ENCODE measurements at regions not wholly inside any gene's neighbourhood (a gene's known extent, or its start where the extent isn't known, plus 50 kb on each side); places are given as distances from the start of the nearest gene placed in this dataset.
"Not testable (repeated sequence)": the region's sequence is repeated elsewhere in the genome, so short reads cannot be mapped to it uniquely, and the experiment has no call there.

DNA sequence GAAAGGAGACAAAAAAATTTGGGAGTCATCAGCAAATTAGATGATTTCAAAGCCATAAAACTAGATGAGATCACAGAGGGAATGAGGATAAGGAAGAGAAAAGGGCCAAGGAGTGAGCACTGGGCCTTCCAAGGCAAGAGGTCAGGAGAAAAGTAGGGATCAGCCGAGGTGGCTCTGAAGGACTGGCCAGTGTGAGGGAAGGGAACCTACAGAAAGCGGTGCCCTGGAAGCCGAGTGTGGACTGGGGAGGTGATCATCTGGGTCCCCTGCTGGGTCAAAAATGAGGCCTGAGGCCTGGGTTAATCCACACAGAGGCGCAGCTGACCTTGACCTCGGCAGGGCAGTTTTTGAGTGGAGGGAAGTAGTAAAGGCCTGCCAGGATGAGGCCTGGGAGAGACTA is 133.8 kb downstream of the SMIM20 start:
- Histone ChIP-seq H3K36me3 (no peaks in the 10 kb centered on the region), H3K4me1 (peaks cover 4% of the 10 kb centered on the region; the same call in 1 of the 2 replicates), H3K4me3 (no peak overlapping the region), H3K27ac (no peak overlapping the region), H3K9me3 (replicated peaks) (no peaks in the 10 kb centered on the region), H3K27me3 (no peaks in the 10 kb centered on the region)
- no peak for DNase-seq

DNA sequence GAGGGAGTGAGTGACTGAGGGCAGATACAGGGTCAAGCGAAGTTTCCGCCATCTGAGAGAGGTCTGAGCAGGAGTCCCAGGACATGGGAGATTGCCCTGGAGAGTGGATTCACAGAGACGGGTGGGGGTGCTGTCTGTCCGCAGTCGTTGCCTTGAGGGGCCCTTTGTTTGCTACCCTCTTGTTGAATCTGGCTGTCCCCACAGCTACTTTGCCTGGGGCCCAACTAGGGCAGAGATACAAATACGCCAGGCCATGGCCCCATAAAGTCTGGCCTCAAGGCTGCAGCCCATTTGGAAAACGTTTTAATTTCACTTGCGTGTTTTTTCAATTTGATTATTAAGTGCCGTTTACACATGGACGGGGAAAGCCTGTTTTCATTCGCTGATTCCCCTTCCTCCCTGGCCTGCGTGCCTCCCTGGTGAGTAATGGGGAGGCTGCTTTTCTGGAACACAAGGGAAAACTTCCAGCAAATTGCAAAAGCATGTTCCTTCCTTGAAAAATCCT is 134.4 kb downstream of the SMIM20 start:
- no peak overlapping the region for H3K4me3 ChIP-seq

DNA sequence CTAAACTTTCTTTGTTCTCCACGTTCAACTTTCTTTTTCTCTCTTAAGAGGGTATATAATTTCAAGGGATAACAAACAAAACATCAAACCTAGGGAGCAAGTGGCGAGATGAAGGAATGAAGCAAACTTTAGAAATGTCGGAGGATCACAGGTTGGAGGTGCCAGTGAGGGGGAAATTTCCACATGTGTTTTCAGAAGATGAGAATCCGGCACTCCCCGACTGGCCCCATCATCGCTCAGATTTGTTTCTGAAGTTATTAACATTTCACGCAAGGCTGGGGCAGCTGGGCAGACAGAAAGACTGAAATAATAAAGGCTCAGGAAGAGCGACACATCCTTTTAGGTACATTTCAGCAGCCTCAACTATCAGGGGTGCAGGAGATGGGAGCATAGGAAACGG is 134.9 kb downstream of the SMIM20 start:
- no peak overlapping the region for H3K27ac ChIP-seq
- no peaks in the 10 kb centered on the region for H3K36me3 ChIP-seq
- no peaks in the 10 kb centered on the region for H3K9me3 ChIP-seq (replicated peaks)
- H3K27me3 ChIP-seq: no peaks in the 10 kb centered on the region
- DNase-seq: no peak
- H3K4me3 ChIP-seq: no peak overlapping the region
- peaks cover 9% of the 10 kb centered on the region; the same call in 1 of the 2 replicates for H3K4me1 ChIP-seq

More for the DNA sequence above, 134.4 kb downstream of the SMIM20 start:
- Histone ChIP-seq H3K27me3 (no peaks in the 10 kb centered on the region), H3K4me1 (peaks cover 9% of the 10 kb centered on the region; the same call in 1 of the 2 replicates), H3K9me3 (replicated peaks) (no peaks in the 10 kb centered on the region), H3K36me3 (no peaks in the 10 kb centered on the region), H3K27ac (no peak overlapping the region)
- no peak for DNase-seq

DNA sequence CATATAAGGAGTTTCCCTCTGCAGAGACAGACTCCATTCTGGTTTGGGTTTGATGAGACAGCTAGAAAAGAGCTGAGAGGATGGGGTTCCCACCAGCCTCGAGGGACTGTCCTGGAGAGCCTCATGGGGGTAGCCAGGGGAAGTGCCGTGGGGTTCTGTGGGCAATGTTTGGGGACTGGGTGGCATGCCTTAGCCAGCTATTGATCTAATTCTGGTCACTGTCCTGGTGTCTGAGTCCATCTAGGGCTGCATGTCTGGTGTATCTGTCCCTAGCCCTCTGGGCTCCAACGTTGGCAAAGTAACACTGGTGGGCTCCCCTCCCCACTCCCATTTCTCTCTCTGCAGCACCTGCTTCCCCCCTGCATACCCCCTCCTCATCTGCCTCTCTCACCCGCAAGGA is 135.4 kb downstream of the SMIM20 start:
- no peaks in the 10 kb centered on the region for H3K36me3 ChIP-seq
- no peaks in the 10 kb centered on the region for H3K27me3 ChIP-seq
- peaks cover 9% of the 10 kb centered on the region; the same call in 1 of the 2 replicates for H3K4me1 ChIP-seq
- H3K27ac ChIP-seq: no peak overlapping the region
- DNase-seq: no peak
- no peaks in the 10 kb centered on the region for H3K9me3 ChIP-seq (replicated peaks)
- no peak overlapping the region for H3K4me3 ChIP-seq

DNA sequence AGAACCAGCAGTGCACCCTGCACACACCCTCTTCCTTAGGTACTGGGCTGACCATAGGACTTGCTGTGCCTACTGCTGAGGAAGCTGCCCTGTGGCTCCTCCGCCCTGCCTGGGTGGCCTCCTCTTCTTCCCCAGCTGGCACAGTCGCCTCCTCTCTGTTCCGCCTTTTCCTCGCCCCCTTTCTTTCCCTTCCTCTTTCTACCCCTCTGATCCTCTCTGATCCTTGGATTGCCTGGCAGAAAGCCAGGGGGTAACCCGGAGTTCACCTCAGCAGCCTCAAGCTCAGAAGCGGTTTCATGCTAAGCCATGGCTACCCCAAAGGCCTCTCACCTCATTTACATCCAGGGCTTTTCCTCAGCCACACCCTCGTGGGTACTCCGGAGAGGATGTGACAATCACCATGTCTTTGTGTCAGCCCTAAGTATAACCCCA is 136.2 kb downstream of the SMIM20 start:
- H3K36me3 ChIP-seq: no peaks in the 10 kb centered on the region
- H3K27ac ChIP-seq: no peak overlapping the region
- peaks cover 9% of the 10 kb centered on the region; the same call in 1 of the 2 replicates for H3K4me1 ChIP-seq
- no peak for DNase-seq
- H3K9me3 ChIP-seq (replicated peaks): peaks cover 4% of the 10 kb centered on the region
- H3K27me3 ChIP-seq: no peaks in the 10 kb centered on the region
- H3K4me3 ChIP-seq: no peak overlapping the region

DNA sequence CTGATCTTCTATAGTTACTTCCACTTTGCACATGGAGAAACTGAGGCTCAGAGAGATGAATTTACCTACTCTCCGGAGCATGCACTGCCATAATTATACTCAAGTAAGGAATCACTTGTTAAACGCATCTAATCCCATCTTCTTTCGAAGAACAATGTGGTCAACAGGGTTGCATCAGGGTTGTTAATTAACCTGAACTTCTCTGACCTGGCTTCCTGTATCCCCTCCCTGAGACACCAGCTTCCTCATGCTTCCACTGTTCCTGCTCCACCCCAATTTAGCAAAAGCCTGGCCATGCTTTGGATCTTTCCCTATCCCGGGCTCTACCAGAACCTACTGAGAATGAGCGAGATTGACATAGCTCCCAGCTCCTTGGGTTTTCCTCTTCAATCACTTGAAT is 136.7 kb downstream of the SMIM20 start:
- Histone ChIP-seq H3K27ac (no peak overlapping the region), H3K4me3 (no peak overlapping the region), H3K4me1 (peaks cover 9% of the 10 kb centered on the region; the same call in 1 of the 2 replicates), H3K9me3 (replicated peaks) (peaks cover 6% of the 10 kb centered on the region), H3K36me3 (no peaks in the 10 kb centered on the region), H3K27me3 (no peaks in the 10 kb centered on the region)
- no peak for DNase-seq

DNA sequence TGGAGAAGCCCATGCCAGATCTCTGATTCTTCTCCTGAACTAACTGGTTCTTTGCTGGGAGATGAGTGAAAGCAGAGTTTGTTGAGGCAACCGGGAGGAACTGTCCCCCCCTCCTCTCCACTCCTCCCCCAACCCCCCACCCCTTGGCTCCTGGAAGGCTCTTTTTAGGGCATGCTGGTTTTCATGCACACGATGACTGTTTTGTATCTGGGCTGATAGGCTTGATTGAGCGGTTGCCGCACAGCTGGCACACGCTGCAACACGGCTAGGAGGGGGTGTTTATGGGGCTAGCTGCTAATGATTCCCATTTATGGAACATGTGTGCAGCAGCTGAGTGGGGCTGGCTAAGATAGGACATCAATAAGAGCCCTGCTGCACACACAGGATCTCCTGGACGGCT is 137.2 kb downstream of the SMIM20 start:
- Histone ChIP-seq H3K27ac (no peak overlapping the region), H3K36me3 (no peaks in the 10 kb centered on the region), H3K9me3 (replicated peaks) (peaks cover 6% of the 10 kb centered on the region), H3K27me3 (no peaks in the 10 kb centered on the region), H3K4me3 (no peak overlapping the region), H3K4me1 (peaks cover 9% of the 10 kb centered on the region; the same call in 1 of the 2 replicates)
- DNase-seq: no peak

DNA sequence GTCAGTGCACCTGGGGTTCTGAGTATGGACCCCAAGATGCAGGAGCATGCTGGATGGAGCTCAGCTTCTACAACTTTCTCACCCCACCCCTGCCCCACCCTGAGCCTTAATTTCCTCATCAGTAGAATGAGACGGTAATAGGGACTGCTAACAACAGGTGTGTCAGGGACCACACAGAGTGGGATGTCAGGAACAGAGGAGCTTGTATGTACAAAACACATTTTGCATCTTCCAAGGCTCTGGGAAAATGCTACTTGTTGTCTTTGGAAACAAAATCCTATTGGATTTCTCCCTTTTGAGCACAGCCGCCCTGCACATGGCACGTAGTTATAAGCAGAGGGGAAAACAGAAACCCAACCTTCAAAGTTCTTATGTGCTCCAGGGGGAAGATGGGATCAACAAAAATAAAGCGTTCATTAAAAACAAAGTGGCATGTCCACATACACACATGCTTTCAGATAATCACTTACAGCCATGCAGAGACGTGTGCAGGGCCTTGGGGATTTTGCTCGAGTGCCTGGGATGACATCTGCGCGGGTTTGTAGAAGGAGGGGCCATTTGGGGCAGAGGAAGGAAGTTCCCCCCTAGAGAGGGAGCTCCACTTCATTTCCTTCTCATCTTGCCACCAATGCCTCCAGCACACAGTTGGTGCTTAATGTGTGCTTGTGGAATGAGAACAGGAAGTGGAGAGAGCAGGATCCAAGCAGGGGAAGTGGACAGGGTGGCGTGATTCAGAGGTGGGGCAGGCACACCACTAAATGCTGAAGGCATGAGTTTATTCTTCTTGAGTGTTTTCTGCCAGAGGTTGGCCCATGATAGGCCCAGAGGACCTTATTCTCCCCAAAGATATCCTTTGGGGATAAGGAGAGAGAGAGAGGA is 138.9 kb downstream of the SMIM20 start:
- Histone ChIP-seq H3K27ac (0 out of 2 replicates have a peak overlapping the region, but pooled peaks have one; percentile 3), H3K27me3 (no peaks in the 10 kb centered on the region), H3K4me1 (peaks cover 9% of the 10 kb centered on the region; the same call in 1 of the 2 replicates), H3K4me3 (no peak overlapping the region), H3K9me3 (replicated peaks) (peaks cover 6% of the 10 kb centered on the region), H3K36me3 (no peaks in the 10 kb centered on the region)
- peak; percentile 40 to 68 for DNase-seq

DNA sequence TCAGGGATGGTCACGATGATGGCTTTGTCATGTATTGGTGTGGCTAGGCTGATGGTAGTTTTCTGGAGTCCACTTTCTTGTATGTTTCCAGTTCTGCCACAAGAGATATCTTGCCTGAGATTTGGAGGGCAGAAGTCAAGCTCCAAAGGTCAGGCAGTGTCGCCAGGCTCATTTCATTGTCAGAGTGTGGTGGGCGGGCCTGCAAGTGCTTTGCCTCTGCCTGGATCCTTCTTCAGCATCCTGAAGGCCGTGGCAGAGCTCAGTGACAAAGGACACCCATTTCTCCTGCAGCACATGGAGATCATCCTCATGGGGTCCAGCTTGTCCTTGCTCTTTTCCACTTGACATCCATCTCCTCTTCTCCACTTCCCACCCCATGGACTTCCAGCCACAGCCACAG is 139.7 kb downstream of the SMIM20 start:
- Histone ChIP-seq H3K27me3 (no peaks in the 10 kb centered on the region), H3K4me1 (peaks cover 9% of the 10 kb centered on the region; the same call in 1 of the 2 replicates), H3K27ac (no peak overlapping the region), H3K4me3 (no peak overlapping the region), H3K36me3 (no peaks in the 10 kb centered on the region), H3K9me3 (replicated peaks) (peaks cover 6% of the 10 kb centered on the region)
- DNase-seq: no peak

DNA sequence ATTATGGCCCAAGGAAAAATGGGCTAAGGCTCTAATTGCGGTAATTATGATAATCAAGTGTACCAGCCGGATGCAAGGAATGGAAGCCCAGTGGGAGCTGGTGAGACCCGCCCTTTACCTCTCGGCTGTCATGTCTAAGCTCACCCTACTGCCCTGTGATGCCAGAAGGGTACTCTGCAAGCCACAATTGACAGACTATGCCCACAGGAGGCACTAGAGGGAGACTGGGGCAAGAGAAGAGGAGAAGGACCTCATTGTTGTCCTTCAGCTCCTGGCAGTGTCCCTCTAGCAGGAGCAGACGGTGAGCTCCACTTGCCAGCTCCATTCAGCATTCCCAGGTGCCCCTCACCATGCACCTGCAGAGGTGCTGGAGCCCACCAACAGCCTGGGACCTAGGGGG is 141.8 kb downstream of the SMIM20 start:
- H3K4me1 ChIP-seq: peaks cover 9% of the 10 kb centered on the region; the same call in 1 of the 2 replicates
- H3K27ac ChIP-seq: no peak overlapping the region
- peaks cover 6% of the 10 kb centered on the region for H3K9me3 ChIP-seq (replicated peaks)
- no peak for DNase-seq
- H3K4me3 ChIP-seq: no peak overlapping the region
- H3K36me3 ChIP-seq: no peaks in the 10 kb centered on the region
- no peaks in the 10 kb centered on the region for H3K27me3 ChIP-seq

DNA sequence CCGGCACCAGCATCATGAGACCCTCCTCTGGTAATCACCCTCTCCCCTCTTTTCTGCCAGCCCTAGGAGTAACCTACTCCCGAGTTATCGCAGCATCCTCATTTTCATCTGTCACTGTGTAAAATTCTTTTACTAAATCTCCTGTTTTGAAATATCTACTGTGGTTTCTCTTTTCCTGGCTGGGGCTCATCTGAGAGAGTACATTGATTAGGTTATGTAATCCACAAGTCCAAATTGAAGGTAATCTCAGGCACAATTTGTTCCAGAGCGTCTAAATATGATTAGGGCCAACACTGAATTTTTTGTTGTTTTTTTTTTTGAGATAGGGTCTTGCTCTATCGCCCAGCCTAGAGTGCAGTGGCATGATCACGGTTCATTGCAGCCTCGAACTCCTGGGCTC is 142.4 kb downstream of the SMIM20 start:
- DNase-seq: no peak
- Histone ChIP-seq H3K36me3 (no peaks in the 10 kb centered on the region), H3K27ac (no peak overlapping the region), H3K9me3 (replicated peaks) (peaks cover 6% of the 10 kb centered on the region), H3K4me1 (peaks cover 9% of the 10 kb centered on the region; the same call in 1 of the 2 replicates), H3K27me3 (no peaks in the 10 kb centered on the region), H3K4me3 (no peak overlapping the region)

DNA sequence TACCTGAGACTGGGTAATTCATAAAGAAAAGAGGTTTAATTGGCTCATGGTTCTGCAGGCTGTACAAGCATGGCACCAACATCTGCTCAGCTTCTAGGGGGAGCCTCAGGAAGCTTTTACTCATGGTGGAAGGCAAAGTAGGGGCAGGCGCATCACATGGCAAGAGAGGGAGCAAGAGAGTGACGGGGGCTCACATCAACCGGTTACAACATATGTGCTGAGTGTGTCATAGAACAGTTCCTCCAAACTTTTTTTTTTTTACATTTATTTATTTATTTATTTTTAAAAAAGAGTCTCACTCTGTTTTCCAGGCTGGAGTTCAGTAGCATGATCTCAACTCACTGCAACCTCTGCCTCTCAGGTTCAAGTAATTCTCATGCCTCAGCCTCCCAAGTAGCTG is 143.8 kb downstream of the SMIM20 start:
- not testable (repeated sequence) for DNase-seq; H3K9me3 ChIP-seq (replicated peaks); H3K36me3 ChIP-seq; H3K27me3 ChIP-seq; H3K4me1 ChIP-seq; H3K4me3 ChIP-seq; H3K27ac ChIP-seq

DNA sequence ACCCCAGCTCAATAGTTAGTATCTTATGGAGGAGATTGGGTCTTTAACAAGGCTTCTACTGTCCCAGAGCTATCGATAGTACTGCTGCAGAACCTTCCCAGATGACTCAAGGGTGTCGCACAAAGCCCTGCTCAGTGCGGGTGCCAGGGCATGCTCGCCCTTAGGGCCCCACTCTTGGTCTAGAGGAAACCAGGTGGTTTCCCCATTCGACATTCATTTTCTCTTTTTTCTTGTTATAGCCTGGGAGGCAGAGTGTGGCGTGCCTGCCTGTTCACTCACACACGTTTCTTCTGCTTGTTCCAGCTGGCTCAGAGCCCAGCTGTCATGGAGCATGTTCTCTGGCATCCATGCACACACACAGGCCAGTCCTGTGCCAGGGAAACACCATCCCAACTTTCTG is 144.5 kb downstream of the SMIM20 start:
- Histone ChIP-seq H3K27ac (no peak overlapping the region), H3K4me1 (no peaks in the 10 kb centered on the region), H3K9me3 (replicated peaks) (peaks cover 6% of the 10 kb centered on the region), H3K27me3 (no peaks in the 10 kb centered on the region), H3K36me3 (no peaks in the 10 kb centered on the region), H3K4me3 (no peak overlapping the region)
- peak in 1 of 2 experiments; percentile 26 for DNase-seq

DNA sequence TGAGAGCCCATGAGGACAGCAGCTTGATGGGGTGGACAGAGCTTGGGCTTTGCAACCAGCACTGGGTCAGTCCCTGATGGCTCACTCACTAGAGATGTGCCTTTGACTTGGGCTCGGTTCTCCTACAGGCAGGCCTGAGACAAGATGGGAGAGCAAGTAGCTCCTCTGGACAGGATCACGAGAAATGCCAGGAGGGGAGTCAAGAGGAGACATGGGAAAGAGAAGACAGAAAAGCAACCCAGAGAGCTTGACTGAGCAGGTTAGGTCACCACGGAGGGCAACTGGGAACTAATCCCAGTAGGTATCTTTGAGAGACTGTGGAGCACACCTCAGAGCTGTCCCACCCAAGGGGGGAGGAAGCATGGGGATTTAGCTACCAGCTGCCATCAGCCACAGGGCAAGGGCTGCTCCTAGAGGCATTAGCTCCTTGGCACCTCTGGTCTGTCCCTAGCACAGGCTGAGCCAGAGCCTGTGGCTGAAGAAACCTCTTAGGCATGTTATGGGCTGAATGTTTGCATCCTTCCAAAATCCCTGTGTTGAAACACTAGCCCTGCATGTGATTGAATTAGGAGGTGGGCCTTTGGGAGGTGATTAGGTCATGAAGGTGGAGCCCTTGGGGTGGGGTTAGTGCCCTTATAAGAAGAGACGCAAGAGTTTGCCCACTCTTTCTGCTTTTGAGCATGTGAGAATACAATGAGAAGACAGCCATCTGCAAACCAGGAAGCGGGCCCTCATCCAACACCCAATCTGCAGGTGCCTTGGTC is 145.6 kb downstream of the SMIM20 start:
- no peak overlapping the region for H3K27ac ChIP-seq
- H3K27me3 ChIP-seq: no peaks in the 10 kb centered on the region
- H3K9me3 ChIP-seq (replicated peaks): peaks cover 6% of the 10 kb centered on the region
- no peak overlapping the region for H3K4me3 ChIP-seq
- H3K4me1 ChIP-seq: no peaks in the 10 kb centered on the region
- H3K36me3 ChIP-seq: no peaks in the 10 kb centered on the region
- DNase-seq: no peak

DNA sequence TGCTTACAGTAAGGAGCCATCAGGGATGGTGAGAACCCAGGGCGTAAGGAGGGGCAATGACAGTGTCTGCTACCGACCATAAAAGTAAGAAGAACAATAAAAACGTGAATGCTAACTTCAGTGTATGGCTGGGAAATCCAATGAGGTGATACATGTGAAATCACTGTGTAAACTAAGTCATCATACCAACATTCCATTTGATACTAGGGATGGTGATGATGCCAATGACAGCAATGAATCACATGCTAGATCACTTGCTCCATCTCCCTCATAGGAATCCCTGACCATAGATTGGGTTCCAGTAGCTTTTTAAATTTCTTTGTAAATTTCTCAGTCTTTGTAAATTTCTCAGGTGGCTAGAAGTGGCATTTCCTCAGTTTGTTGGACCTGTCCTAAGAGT is 146.3 kb downstream of the SMIM20 start:
- no peaks in the 10 kb centered on the region for H3K27me3 ChIP-seq
- peaks cover 1% of the 10 kb centered on the region for H3K9me3 ChIP-seq (replicated peaks)
- no peak for DNase-seq
- no peak overlapping the region for H3K4me3 ChIP-seq
- H3K4me1 ChIP-seq: no peaks in the 10 kb centered on the region
- H3K36me3 ChIP-seq: no peaks in the 10 kb centered on the region
- H3K27ac ChIP-seq: no peak overlapping the region
